Panc1 (cell line): ENCODE measurements at regions not wholly inside any gene's neighbourhood (a gene's known extent, or its start where the extent isn't known, plus 50 kb on each side); places are given as distances from the start of the nearest gene placed in this dataset.
"Not testable (repeated sequence)": the region's sequence is repeated elsewhere in the genome, so short reads cannot be mapped to it uniquely, and the experiment has no call there.

ENCODE experiments used
- ATAC-seq: fragments of 200-7000 bp; cut with Tn5 transposase; 2 replicates; pipeline ENCODE4 v1.9.1; 2020; ENCODE audit warnings: mild to moderate bottlenecking, moderate library complexity
- BruUV-seq: library from RNA; stranded (reverse); fragments of 400-500 nt; replicated peaks from 2 replicates; lab custom pipeline; 2021; lab: Mats Ljungman, UMichigan
- CTCF ChIA-PET: fragments of 300-600 bp; sonication (Branson Sonifier 250); formaldehyde crosslinking; loops from one replicate; lab custom pipeline; 2022; ENCODE audit warnings: antibody characterized with exemption; lab: Charles Lee
- POLR2A ChIA-PET: fragments of 300-600 bp; sonication (Branson Sonifier 250); formaldehyde crosslinking; loops from one replicate; lab custom pipeline; 2022; ENCODE audit warnings: antibody characterized with exemption; lab: Charles Lee
- DNase-seq: peaks from one replicate; pipeline ENCODE4 v3.0.0-alpha.2; 2010; ENCODE audit warnings: low read depth, low spot score
- H3K27ac ChIP-seq: 2 replicates; pipeline ENCODE4 v1.5.1; 2011; ENCODE audit warnings: mild to moderate bottlenecking, low read length, inconsistent platforms
- H3K27me3 ChIP-seq: fragments of 200-500 bp; sonication (Bioruptor generic); 2 replicates; pipeline ENCODE4 v1.6.0; 2014; ENCODE audit warnings: low read length, inconsistent platforms; ENCODE audit not compliant: control insufficient read depth, insufficient read depth
- H3K36me3 ChIP-seq: fragments of 200-500 bp; sonication (Bioruptor generic); 2 replicates; pipeline ENCODE4 v1.5.1; 2014; ENCODE audit warnings: inconsistent platforms, mild to moderate bottlenecking, low read length, moderate library complexity; ENCODE audit not compliant: control insufficient read depth, insufficient read depth
- H3K4me1 ChIP-seq: 2 replicates; pipeline ENCODE4 v1.5.1; 2011; ENCODE audit warnings: inconsistent platforms, mild to moderate bottlenecking, low read length, moderate library complexity; ENCODE audit not compliant: control insufficient read depth, insufficient read depth
- H3K4me3 ChIP-seq, 2 experiments: 2 replicates each; pipeline ENCODE4 v1.5.1; 2011 to 2012; ENCODE audit warnings: low read depth in 2 of 2, low read length in 2 of 2, mild to moderate bottlenecking in 2 of 2, inconsistent platforms in 1 of 2, moderate library complexity in 1 of 2
- H3K9me3 ChIP-seq: fragments of 200-500 bp; sonication (Bioruptor generic); 2 replicates; pipeline ENCODE4 v1.5.1; 2014; ENCODE audit warnings: low read depth, mild to moderate bottlenecking, inconsistent platforms, low read length, moderate library complexity; ENCODE audit not compliant: control insufficient read depth, insufficient read depth
- CTCF ChIP-seq: fragments of 450-650 bp; IDR thresholded peaks from 2 replicates; pipeline ENCODE4 v1.5.1; 2017; ENCODE audit warnings: mild to moderate bottlenecking
- POLR2AphosphoS5 ChIP-seq: IDR thresholded peaks from 2 replicates; pipeline ENCODE4 v1.6.1; 2012; ENCODE audit warnings: mild to moderate bottlenecking, low read depth, low read length, moderate library complexity
- REST ChIP-seq, 2 experiments: IDR thresholded peaks; 2 replicates each; pipeline ENCODE4 v1.6.1; 2011 to 2012; ENCODE audit warnings: low read depth in 2 of 2, control low read depth in 1 of 2, low read length in 1 of 2, mild to moderate bottlenecking in 1 of 2, moderate library complexity in 1 of 2; ENCODE audit not compliant: insufficient read depth in 1 of 2
- SIN3A ChIP-seq: IDR thresholded peaks from 2 replicates; pipeline ENCODE4 v1.6.1; 2012; ENCODE audit warnings: low read depth, mild to moderate bottlenecking, low read length, moderate library complexity, borderline replicate concordance; ENCODE audit not compliant: insufficient read depth
- TCF7L2 ChIP-seq: IDR thresholded peaks from 2 replicates; pipeline ENCODE4 v1.6.1; 2011; ENCODE audit warnings: mild to moderate bottlenecking, low read depth, low read length, inconsistent platforms
- in situ Hi-C: cut with HindIII; loops from 2 replicates; pipeline ENCODE4 v1.10.0; 2016; ENCODE audit warnings: low sequenced_read_pairs, low pct_unique_long_range_greater_than_20kb
- intact Hi-C: fragments of 100-400 bp; cut with micrococcal nuclease; formaldehyde crosslinking; loops from one replicate; pipeline ENCODE4 v1.10.0; 2022; ENCODE audit not compliant: unreplicated experiment

- ChIA-PET POLR2A (no interaction called here), CTCF (no interaction called here)
- TF ChIP-seq TCF7L2: no peak
- TF ChIP-seq POLR2AphosphoS5: no peak
- no peak for TF ChIP-seq CTCF
- TF ChIP-seq SIN3A: no peak
- ATAC-seq: no peak
- no peaks in the 10 kb centered on the region for H3K27me3 ChIP-seq
- no peak overlapping the region for H3K4me3 ChIP-seq
- no peaks in the 10 kb centered on the region for H3K9me3 ChIP-seq
- no peaks in the 10 kb centered on the region for H3K4me1 ChIP-seq
- intact Hi-C loops (no loop called here), in situ Hi-C loops (no loop called here)
- H3K27ac ChIP-seq: no peak overlapping the region
- BruUV-seq: no TSS peak
- no peak for DNase-seq
- H3K36me3 ChIP-seq: no peaks in the 10 kb centered on the region
Measured at GRCh38 chr5:71817891-71818290, 98.8 kb downstream of the CARTPT start.

- no peak overlapping the region for H3K27ac ChIP-seq
- ChIA-PET POLR2A (no interaction called here), CTCF (no interaction called here)
- no peaks in the 10 kb centered on the region for H3K4me1 ChIP-seq
- H3K36me3 ChIP-seq: no peaks in the 10 kb centered on the region
- H3K4me3 ChIP-seq: no peak overlapping the region
- no peaks in the 10 kb centered on the region for H3K27me3 ChIP-seq
- H3K9me3 ChIP-seq: peaks cover 4% of the 10 kb centered on the region; the same call in 1 of the 2 replicates
- no TSS peak for BruUV-seq
- in situ Hi-C loops (no loop called here), intact Hi-C loops (no loop called here)
- ATAC-seq (no peak), DNase-seq (no peak)
- no peak for TF ChIP-seq REST (IDR thresholded peaks at IDR 0.05; ENCODE audit: insufficient read depth in 1 of 2, low read depth in 2 of 2, low read length in 1 of 2)
- no peak for TF ChIP-seq POLR2AphosphoS5
- TF ChIP-seq SIN3A: no peak
- TF ChIP-seq TCF7L2: no peak
- TF ChIP-seq CTCF: no peak
Measured at GRCh38 chr5:71821029-71821428, 102.0 kb downstream of the CARTPT start.

GRCh38 chr5:71822065-71822464 is 103.0 kb downstream of the CARTPT start:
- intact Hi-C loops, POLR2A ChIA-PET, H3K9me3 ChIP-seq, H3K4me3 ChIP-seq, BruUV-seq, in situ Hi-C loops, DNase-seq, H3K27me3 ChIP-seq, H3K27ac ChIP-seq, H3K4me1 ChIP-seq, H3K36me3 ChIP-seq, CTCF ChIA-PET, ATAC-seq: not testable (repeated sequence)
